ENCODE measurements at regions not wholly inside any gene's neighbourhood (a gene's known extent, or its start where the extent isn't known, plus 50 kb on each side); places are given as distances from the start of the nearest gene placed in this dataset.

GRCh38 chr18:73407506-73407905 lies 539.7 kb upstream of the NETO1 start:
- Histone ChIP-seq H3K36me3 (ENCODE audit: insufficient read depth) (no peaks in the 10 kb centered on the region), H3K4me3 (no peak overlapping the region), H4K20me1 (replicated peaks; ENCODE audit: insufficient read depth) (no peaks in the 10 kb centered on the region), H3K9me2 (ENCODE audit: insufficient read depth) (peaks cover 10% of the 10 kb centered on the region; the same call in 1 of the 2 replicates), H3K27me3 (ENCODE audit: insufficient read depth) (no peaks in the 10 kb centered on the region), H3F3A (replicated peaks; ENCODE audit: low read depth) (no peaks in the 10 kb centered on the region), H3K4me2 (no peak overlapping the region), H3K27ac (ENCODE audit: low read depth) (peak overlapping the region; percentile 53), H3K79me2 (replicated peaks; ENCODE audit: insufficient read depth) (no peaks in the 10 kb centered on the region), H3K4me1 (ENCODE audit: insufficient read depth) (peaks cover 14% of the 10 kb centered on the region; the same call in 1 of the 2 replicates), H2AFZ (0 out of 2 replicates have a peak overlapping the region, but pooled peaks have one; percentile 12)
- Mint-ChIP-seq H3K27me3 (ENCODE audit: insufficient read depth, low read depth, poor library complexity) (no peaks in the 10 kb centered on the region), H3K9me3 (no peaks in the 10 kb centered on the region), H3K4me1 (peaks cover 20% of the 10 kb centered on the region), H3K4me3 (no peak overlapping the region), H3K36me3 (ENCODE audit: low read depth) (no peaks in the 10 kb centered on the region), H3K27ac (peak overlapping the region; percentile 25; the same call in 1 of the 2 replicates)
- DNase-seq (ENCODE audit: low spot score) (no peak), ATAC-seq (no peak)
- no peak for TF ChIP-seq ZNF331 (CRISPR knock-in tag; IDR thresholded peaks at IDR 0.05; ENCODE audit: low read depth)
- TF ChIP-seq ETS1 (IDR thresholded peaks at IDR 0.05) = no peak
- no peak for TF ChIP-seq CREB1 (CRISPR knock-in tag; IDR thresholded peaks at IDR 0.05; ENCODE audit: low read depth)
- no peak for TF ChIP-seq ZNF462 (CRISPR knock-in tag; IDR thresholded peaks at IDR 0.05)
- no peak for TF ChIP-seq EZH2 (IDR thresholded peaks at IDR 0.05; ENCODE audit: low read depth, unreplicated experiment)
- TF ChIP-seq CTCF (conservative IDR thresholded peaks at IDR 0.05; ENCODE audit: low read depth in 2 of 2) = no peak
- TF ChIP-seq ZNF114 (CRISPR knock-in tag; IDR thresholded peaks at IDR 0.05) = no peak
- no peak for TF ChIP-seq NANOG (IDR thresholded peaks at IDR 0.05; ENCODE audit: borderline replicate concordance)
- no peak for TF ChIP-seq EZH2phosphoT487 (IDR thresholded peaks at IDR 0.05; ENCODE audit: unreplicated experiment)
- no peak for TF ChIP-seq REST (IDR thresholded peaks at IDR 0.05; ENCODE audit: unreplicated experiment)
- TF ChIP-seq STAT1 (IDR thresholded peaks at IDR 0.05; ENCODE audit: unreplicated experiment) = no peak

Measured in GM23338 (cell line).